Heart left ventricle (tissue), 16 donors: ENCODE measurements at regions not wholly inside any gene's neighbourhood (a gene's known extent, or its start where the extent isn't known, plus 50 kb on each side); places are given as distances from the start of the nearest gene placed in this dataset.

Source experiments
- ATAC-seq, 4 donors: fragments of 200-7000 bp; cut with Tn5 transposase; one replicate each; pipeline ENCODE4 v1.9.1; 2020 to 2022; ENCODE audit warnings: moderate library complexity in 4 of 4, mild to moderate bottlenecking in 3 of 4, moderate number of reproducible peaks in 1 of 4
- DNase-seq, 5 donors: peaks; one replicate each; pipeline ENCODE4 v3.0.0-alpha.2; 2020
- H3K27ac ChIP-seq, 12 donors: fragments of 200-600 bp; sonication (generic) in 4 of 12; one replicate each; pipeline versions ENCODE4 v1.5.0 to v1.8.0; 2016 to 2022; ENCODE audit warnings: mild to moderate bottlenecking in 2 of 12
- H3K27me3 ChIP-seq, 9 donors: fragments of 200-600 bp; sonication (generic) in 2 of 9; one replicate each; pipeline versions ENCODE4 v1.5.1 to v1.8.0; 2016 to 2022; ENCODE audit warnings: mild to moderate bottlenecking in 3 of 9
- H3K36me3 ChIP-seq, 9 donors: fragments of 200-600 bp; sonication (generic) in 2 of 9; one replicate each; pipeline versions ENCODE4 v1.5.0 to v1.8.0; 2018 to 2022; ENCODE audit warnings: mild to moderate bottlenecking in 2 of 9
- H3K4me1 ChIP-seq, 12 donors: fragments of 200-600 bp; sonication (generic) in 4 of 12; one replicate each; pipeline versions ENCODE4 v1.5.0 to v1.8.0; 2016 to 2022; ENCODE audit warnings: mild to moderate bottlenecking in 3 of 12
- H3K4me3 ChIP-seq, 12 donors: fragments of 200-600 bp; sonication (generic) in 4 of 12; one replicate each; pipeline versions ENCODE4 v1.5.0 to v1.8.0; 2017 to 2022; ENCODE audit warnings: mild to moderate bottlenecking in 9 of 12, moderate library complexity in 4 of 12
- H3K9me3 ChIP-seq, 12 donors: fragments of 200-600 bp; sonication (generic) in 4 of 12; one replicate each; pipeline versions ENCODE4 v1.5.0 to v1.8.0; 2016 to 2022; ENCODE audit warnings: mild to moderate bottlenecking in 1 of 12
- POLR2A ChIP-seq, 2 donors: fragments of 450-650 bp; IDR thresholded peaks; one replicate each; pipeline ENCODE4 v1.6.1; 2017; ENCODE audit warnings: antibody characterized with exemption in 2 of 2, mild to moderate bottlenecking in 2 of 2, moderate library complexity in 2 of 2
- WGBS, 4 donors: extraction: QIAGEN DNeasy Blood & Tissue Kit in 2 of 4; methylation state at CpG; one replicate each; pipeline versions ENCODE4 v1.1.5 to v1.1.7; 2013 to 2018; 5-methylcytosine and 5-hydroxymethylcytosine counted together
- intact Hi-C, 10 donors: fragments of 100-400 bp; cut with DNase I; formaldehyde crosslinking; loops; one replicate each; pipeline versions ENCODE4 v1.11.1 to v1.14.2; 2022
- TF ChIP-seq, protein P1 (sequence below), 12 donors: fragments of 200-600 bp; sonication (generic) in 4 of 12; IDR thresholded peaks; one replicate each; pipeline versions ENCODE4 v1.5.0 to v1.8.0; 2018 to 2022; ENCODE audit warnings: antibody characterized with exemption in 12 of 12, mild to moderate bottlenecking in 5 of 12
- donor health status: ischemic (EF 13 %, LVEDD 7.1; RV severe dilation, severe dysfunction).
- donor health status: healthy with polysubstance abuse.
- donor health status: DM: no; HTN: yes; CAD: no.
- donor health status: DM: no; HTN: no; CAD: no.
- donor health status: ischemic (EF 25% LVEDD 6.9; RV normal size, moderate dysfunction).
- donor health status: ischemic (EF 25% LVEDD 5.7; RV mildly dilated, moderate dysfunction).
- donor health status: healthy.
- donor health status: DM: yes; HTN: yes; CAD: no.
- donor health status: ischemic (EF 35%, LVEDD 5.7; RV mildly dilated, moderate dysfunction).
- donor health status: nonischemic (EF 11% LVEDD 7.7; RV severe dilation, severe dysfunction).
- donor health status: DM: yes; HTN: yes; CAD: no.
- donor health status: PGD.
- donor health status: ischemic (EF 29% LVEDD 5.4; RV normal size, mild dysfunction).
- donor health status: nonischemic (EF 23%, LVEDD 6.1; RV moderate dilation, normal function).

DNA sequence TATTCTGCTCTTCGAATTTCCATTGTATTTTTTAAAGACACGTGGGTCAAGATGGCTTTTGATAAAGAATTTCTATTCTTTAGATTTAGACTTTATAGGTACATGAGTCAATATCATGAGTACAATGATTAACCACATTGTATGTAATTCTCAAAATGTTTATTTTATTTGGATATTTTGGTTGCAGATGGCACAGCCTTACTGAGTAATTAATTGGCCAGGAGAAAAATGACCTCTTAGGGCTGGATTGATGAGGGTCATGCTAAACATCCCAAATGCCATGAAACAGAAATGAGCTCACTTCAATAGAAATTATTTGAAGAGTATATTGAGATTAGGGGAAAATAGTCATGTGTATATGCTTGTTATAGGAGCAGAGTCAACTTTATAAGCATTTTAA, 131.2 kb upstream of the CCN2 start:
- H3K36me3 ChIP-seq = no peaks in the 10 kb centered on the region
- intact Hi-C loops = no loop called here
- ATAC-seq (no peak), DNase-seq (no peak)
- no peaks in the 10 kb centered on the region for H3K27me3 ChIP-seq
- no peaks in the 10 kb centered on the region for H3K9me3 ChIP-seq
- 80 to 95% (median 93%) methylated on average over 2 of the region's 2 CpGs for WGBS, 4 donors
- H3K27ac ChIP-seq = no peak overlapping the region
- H3K4me3 ChIP-seq = no peak overlapping the region
- no peak for TF ChIP-seq POLR2A (IDR thresholded peaks at IDR 0.05)
- TF ChIP-seq, protein P1, sequence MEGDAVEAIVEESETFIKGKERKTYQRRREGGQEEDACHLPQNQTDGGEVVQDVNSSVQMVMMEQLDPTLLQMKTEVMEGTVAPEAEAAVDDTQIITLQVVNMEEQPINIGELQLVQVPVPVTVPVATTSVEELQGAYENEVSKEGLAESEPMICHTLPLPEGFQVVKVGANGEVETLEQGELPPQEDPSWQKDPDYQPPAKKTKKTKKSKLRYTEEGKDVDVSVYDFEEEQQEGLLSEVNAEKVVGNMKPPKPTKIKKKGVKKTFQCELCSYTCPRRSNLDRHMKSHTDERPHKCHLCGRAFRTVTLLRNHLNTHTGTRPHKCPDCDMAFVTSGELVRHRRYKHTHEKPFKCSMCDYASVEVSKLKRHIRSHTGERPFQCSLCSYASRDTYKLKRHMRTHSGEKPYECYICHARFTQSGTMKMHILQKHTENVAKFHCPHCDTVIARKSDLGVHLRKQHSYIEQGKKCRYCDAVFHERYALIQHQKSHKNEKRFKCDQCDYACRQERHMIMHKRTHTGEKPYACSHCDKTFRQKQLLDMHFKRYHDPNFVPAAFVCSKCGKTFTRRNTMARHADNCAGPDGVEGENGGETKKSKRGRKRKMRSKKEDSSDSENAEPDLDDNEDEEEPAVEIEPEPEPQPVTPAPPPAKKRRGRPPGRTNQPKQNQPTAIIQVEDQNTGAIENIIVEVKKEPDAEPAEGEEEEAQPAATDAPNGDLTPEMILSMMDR (IDR thresholded peaks at IDR 0.05) = no peak
- H3K4me1 ChIP-seq = peaks cover 0 to 20% (median 1%) of the 10 kb centered on the region in 12 donors

DNA sequence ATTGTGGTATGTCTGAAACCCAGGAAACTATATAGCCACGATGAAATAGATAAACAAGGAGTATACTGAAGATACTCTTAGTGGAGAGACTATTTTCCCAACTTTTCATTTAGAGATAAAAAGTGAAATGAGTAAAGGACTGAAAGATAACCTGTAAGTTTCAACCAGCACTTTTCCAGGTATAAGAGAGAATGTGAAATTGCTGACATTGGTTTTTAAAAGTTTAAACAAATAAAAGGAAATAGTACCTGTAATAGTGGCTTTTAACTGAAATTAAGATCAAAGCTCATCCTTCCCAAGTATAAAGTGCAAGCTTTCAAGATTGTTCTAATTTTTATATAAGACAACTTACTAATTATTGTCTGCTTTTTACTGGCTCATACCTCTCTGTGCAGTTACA, 130.2 kb upstream of the CCN2 start:
- H3K36me3 ChIP-seq = no peaks in the 10 kb centered on the region
- 42 to 55% (median 51%) methylated on average over 1 of the region's 1 CpG for WGBS, 4 donors
- H3K9me3 ChIP-seq = no peaks in the 10 kb centered on the region
- TF ChIP-seq POLR2A (IDR thresholded peaks at IDR 0.05) = no peak
- TF ChIP-seq, protein P1 (IDR thresholded peaks at IDR 0.05) = no peak
- intact Hi-C loops = no loop called here
- H3K27ac ChIP-seq = no peak overlapping the region
- H3K4me1 ChIP-seq = peaks cover 0 to 20% (median 1%) of the 10 kb centered on the region in 12 donors
- no peak for DNase-seq
- H3K27me3 ChIP-seq = no peaks in the 10 kb centered on the region
- no peak for ATAC-seq
- no peak overlapping the region for H3K4me3 ChIP-seq

DNA sequence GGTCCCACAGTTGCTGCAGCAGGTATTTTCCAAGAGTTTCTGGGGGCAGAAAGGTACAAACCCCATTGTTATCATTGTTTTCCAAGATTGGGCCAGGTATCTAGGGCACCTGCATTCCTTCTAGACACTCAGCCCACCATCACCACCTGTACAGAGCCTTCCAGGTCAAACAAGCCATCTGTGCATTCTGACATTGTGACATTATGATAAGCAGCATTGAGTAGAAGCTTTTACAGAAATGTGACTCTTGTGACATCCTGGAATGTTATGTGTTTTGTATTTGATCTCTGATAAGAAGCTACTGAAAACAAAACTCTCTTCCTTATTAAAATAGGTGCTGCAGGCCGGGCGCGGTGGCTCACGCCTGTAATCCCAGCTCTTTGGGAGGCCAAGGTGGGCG, 128.1 kb upstream of the CCN2 start:
- no peak overlapping the region for H3K27ac ChIP-seq
- TF ChIP-seq, protein P1 (IDR thresholded peaks at IDR 0.05) = no peak
- TF ChIP-seq POLR2A (IDR thresholded peaks at IDR 0.05) = no peak
- intact Hi-C loops = loop anchor here in 1 of 10 donors (10.0 kb wide), 1 partner anchor 124 kb away; the partner anchor contains the start of gene CCN2
- H3K4me3 ChIP-seq = no peak overlapping the region
- DNase-seq = no peak
- H3K4me1 ChIP-seq = peaks cover 0 to 1% (median 0%) of the 10 kb centered on the region in 12 donors
- 94 to 98% (median 98%) methylated on average over 5 of the region's 5 CpGs for WGBS, 4 donors
- H3K36me3 ChIP-seq = no peaks in the 10 kb centered on the region
- ATAC-seq = no peak
- no peaks in the 10 kb centered on the region for H3K9me3 ChIP-seq
- no peaks in the 10 kb centered on the region for H3K27me3 ChIP-seq

DNA sequence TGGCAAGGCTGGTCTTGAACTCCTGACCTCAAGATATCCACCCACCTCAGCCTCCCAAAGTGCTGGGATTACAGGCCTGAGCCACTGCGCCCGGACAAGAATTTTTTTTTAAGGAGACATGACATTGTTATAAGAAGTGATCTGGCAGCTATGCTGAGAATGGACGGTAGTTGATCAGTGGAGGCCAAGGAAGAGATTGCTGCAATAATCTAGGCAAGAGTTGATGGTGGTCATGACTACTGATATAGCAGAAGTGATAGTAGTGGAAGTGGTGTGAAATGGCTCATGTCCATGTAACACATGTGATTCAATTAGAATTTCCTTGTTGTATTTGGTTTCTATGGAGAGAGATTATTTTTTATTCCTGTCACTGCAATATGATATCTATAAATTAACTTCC, 125.3 kb upstream of the CCN2 start:
- Histone ChIP-seq H3K9me3 (no peaks in the 10 kb centered on the region), H3K36me3 (no peaks in the 10 kb centered on the region), H3K27ac (no peak overlapping the region), H3K4me1 (no peaks in the 10 kb centered on the region), H3K27me3 (no peaks in the 10 kb centered on the region), H3K4me3 (no peak overlapping the region)
- DNase-seq = no peak
- no peak for TF ChIP-seq POLR2A (IDR thresholded peaks at IDR 0.05)
- TF ChIP-seq, protein P1 (IDR thresholded peaks at IDR 0.05) = no peak
- ATAC-seq = no peak
- WGBS, 4 donors = 79 to 89% (median 87%) methylated on average over 3 of the region's 3 CpGs
- intact Hi-C loops = loop anchor here in 1 of 10 donors (10.0 kb wide), 1 partner anchor 122 kb away; the partner anchor contains the start of gene CCN2
